Spleen (tissue), 7 donors: ENCODE measurements at regions not wholly inside any gene's neighbourhood (a gene's known extent, or its start where the extent isn't known, plus 50 kb on each side); places are given as distances from the start of the nearest gene placed in this dataset.

ENCODE experiments used
- POLR2A ChIP-seq, 3 donors: fragments of 450-650 bp; IDR thresholded peaks; one replicate each; pipeline ENCODE4 v1.5.1; 2017; ENCODE audit warnings: antibody characterized with exemption in 3 of 3, mild to moderate bottlenecking in 1 of 3
- POLR2AphosphoS5 ChIP-seq, 3 donors: sonication (generic); formaldehyde crosslinking; IDR thresholded peaks; one replicate each; pipeline ENCODE4 v1.5.1; 2017; ENCODE audit warnings: antibody characterized with exemption in 3 of 3
- TF ChIP-seq, protein P1 (sequence below), 11 experiments: fragments of 200-600 bp in 7 of 11; fragments of 450-650 bp in 4 of 11; sonication (generic) in 4 of 11; IDR thresholded peaks in 8 of 11; conservative IDR thresholded peaks in 3 of 11; 1 replicate in 7 of 11; 2 replicates in 4 of 11; pipeline versions ENCODE4 v1.4.0 to v1.8.0; 2016 to 2021; ENCODE audit warnings: antibody characterized with exemption in 11 of 11, inconsistent platforms in 4 of 11, mild to moderate bottlenecking in 1 of 11
- donor health status: DM: no; HTN: no; CAD: no; lungs with moderate emphysema.
- donor health status: DM: no; HTN: no; CAD: no.
- donor health status: DM: no; HTN: no; CAD: no.

DNA sequence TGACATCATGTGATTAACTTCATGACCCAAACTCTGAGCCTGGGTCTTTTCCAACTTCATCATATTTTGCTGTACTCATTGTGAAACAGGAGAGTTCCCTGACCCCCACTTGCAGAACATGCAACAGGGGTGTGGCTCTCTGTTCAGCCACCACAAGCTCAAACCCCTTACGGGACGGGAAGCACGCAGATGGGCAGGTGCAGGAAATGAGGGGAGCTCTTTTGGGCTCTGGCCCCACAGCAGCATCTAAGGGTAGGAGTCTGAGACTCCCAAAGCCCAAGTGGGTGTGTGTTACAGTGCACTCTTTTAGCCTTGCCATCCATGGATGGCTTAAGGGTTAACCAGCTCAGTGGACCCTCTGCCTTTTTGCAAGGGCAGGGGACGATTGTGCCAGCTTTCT is 599.5 kb upstream of the SMIM31 start:
- TF ChIP-seq, protein P1, sequence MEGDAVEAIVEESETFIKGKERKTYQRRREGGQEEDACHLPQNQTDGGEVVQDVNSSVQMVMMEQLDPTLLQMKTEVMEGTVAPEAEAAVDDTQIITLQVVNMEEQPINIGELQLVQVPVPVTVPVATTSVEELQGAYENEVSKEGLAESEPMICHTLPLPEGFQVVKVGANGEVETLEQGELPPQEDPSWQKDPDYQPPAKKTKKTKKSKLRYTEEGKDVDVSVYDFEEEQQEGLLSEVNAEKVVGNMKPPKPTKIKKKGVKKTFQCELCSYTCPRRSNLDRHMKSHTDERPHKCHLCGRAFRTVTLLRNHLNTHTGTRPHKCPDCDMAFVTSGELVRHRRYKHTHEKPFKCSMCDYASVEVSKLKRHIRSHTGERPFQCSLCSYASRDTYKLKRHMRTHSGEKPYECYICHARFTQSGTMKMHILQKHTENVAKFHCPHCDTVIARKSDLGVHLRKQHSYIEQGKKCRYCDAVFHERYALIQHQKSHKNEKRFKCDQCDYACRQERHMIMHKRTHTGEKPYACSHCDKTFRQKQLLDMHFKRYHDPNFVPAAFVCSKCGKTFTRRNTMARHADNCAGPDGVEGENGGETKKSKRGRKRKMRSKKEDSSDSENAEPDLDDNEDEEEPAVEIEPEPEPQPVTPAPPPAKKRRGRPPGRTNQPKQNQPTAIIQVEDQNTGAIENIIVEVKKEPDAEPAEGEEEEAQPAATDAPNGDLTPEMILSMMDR (IDR thresholded peaks at IDR 0.05 in 8 of 11, conservative IDR thresholded peaks at IDR 0.05 in 3 of 11): no peak
- no peak for TF ChIP-seq POLR2AphosphoS5 (IDR thresholded peaks at IDR 0.05)
- no peak for TF ChIP-seq POLR2A (IDR thresholded peaks at IDR 0.05)
